ENCODE measurements at regions not wholly inside any gene's neighbourhood (a gene's known extent, or its start where the extent isn't known, plus 50 kb on each side); places are given as distances from the start of the nearest gene placed in this dataset.

DNA sequence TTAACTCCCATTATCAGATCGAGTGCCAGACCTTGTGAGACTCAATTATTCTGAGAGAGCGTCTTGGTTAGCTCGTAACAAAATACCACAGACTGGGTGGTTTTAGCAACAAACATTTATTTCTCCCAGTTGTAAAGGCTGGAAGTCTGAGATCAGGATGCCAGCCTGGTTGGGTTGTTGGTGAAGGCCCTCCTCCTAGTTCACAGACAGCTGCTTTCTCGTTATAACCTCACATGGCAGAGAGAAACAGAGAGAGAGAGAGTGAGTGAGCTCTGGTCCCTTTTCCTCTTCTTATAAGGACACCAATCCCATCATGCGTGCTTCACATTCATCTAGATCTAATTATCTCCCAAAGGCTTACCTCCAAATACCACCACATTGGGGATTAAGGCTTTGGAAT lies 114.2 kb upstream of the SLC24A2 start:
- TF ChIP-seq, protein P1, sequence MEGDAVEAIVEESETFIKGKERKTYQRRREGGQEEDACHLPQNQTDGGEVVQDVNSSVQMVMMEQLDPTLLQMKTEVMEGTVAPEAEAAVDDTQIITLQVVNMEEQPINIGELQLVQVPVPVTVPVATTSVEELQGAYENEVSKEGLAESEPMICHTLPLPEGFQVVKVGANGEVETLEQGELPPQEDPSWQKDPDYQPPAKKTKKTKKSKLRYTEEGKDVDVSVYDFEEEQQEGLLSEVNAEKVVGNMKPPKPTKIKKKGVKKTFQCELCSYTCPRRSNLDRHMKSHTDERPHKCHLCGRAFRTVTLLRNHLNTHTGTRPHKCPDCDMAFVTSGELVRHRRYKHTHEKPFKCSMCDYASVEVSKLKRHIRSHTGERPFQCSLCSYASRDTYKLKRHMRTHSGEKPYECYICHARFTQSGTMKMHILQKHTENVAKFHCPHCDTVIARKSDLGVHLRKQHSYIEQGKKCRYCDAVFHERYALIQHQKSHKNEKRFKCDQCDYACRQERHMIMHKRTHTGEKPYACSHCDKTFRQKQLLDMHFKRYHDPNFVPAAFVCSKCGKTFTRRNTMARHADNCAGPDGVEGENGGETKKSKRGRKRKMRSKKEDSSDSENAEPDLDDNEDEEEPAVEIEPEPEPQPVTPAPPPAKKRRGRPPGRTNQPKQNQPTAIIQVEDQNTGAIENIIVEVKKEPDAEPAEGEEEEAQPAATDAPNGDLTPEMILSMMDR (IDR thresholded peaks at IDR 0.05), result no peak
- TF ChIP-seq POLR2A (IDR thresholded peaks at IDR 0.05), result no peak
